AG09319 (cell line): ENCODE measurements at regions not wholly inside any gene's neighbourhood (a gene's known extent, or its start where the extent isn't known, plus 50 kb on each side); places are given as distances from the start of the nearest gene placed in this dataset.

ENCODE experiments used
- DNase-seq: peaks from one replicate; pipeline ENCODE4 v3.0.0-alpha.2; 2010; ENCODE audit warnings: low read depth; ENCODE audit errors: extremely low read depth
- TF ChIP-seq, protein P1 (sequence below): IDR thresholded peaks from 2 replicates; pipeline ENCODE4 v1.5.1; 2011; ENCODE audit warnings: low read depth, mild to moderate bottlenecking, inconsistent platforms, low read length, moderate library complexity

DNA sequence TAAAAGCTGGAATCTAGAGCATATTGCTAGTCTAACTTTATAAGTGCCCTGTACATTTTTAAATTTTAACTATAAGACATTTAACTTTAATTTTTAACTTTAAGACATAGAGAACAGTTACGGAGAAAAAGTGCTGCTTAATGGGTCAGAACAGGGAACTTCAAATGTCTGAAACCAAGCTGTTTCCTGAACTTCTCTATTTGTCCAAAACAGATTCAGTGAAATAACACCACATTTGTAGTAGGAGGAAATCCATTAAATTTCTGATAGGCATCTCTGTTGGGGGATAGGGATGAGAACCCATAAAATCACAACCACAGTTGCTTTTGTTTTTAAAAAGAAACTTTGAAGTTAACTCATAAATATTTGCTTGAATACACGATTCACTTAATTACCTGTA, 170.8 kb upstream of the ANK3 start:
- TF ChIP-seq, protein P1, sequence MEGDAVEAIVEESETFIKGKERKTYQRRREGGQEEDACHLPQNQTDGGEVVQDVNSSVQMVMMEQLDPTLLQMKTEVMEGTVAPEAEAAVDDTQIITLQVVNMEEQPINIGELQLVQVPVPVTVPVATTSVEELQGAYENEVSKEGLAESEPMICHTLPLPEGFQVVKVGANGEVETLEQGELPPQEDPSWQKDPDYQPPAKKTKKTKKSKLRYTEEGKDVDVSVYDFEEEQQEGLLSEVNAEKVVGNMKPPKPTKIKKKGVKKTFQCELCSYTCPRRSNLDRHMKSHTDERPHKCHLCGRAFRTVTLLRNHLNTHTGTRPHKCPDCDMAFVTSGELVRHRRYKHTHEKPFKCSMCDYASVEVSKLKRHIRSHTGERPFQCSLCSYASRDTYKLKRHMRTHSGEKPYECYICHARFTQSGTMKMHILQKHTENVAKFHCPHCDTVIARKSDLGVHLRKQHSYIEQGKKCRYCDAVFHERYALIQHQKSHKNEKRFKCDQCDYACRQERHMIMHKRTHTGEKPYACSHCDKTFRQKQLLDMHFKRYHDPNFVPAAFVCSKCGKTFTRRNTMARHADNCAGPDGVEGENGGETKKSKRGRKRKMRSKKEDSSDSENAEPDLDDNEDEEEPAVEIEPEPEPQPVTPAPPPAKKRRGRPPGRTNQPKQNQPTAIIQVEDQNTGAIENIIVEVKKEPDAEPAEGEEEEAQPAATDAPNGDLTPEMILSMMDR = no peak
- no peak for DNase-seq

DNA sequence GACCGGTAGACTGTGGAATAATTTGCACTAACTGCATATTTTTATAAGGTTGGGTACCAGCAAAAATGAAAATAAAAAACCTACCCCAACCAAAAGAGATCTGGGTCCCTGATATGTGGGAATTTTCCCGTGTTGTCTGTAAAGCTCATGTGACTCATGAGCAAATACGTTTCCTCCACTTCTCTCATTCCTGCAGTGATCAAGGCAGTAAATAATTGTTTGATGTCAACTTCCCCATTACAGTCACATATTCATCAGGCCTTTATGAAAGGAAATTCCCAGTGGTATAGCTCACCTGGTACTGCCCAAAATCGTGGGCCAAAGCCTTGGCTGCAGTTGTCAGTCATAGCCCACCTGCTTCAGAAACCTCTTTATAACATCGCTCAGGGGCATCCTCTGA, 166.0 kb upstream of the ANK3 start:
- TF ChIP-seq, protein P1 = no peak

GRCh38 chr10:60549686-60550085, 160.0 kb upstream of the ANK3 start:
- DNase-seq = no peak
- TF ChIP-seq, protein P1 = peak; percentile 9

More for the DNA sequence above, 166.0 kb upstream of the ANK3 start:
- DNase-seq = no peak

DNA sequence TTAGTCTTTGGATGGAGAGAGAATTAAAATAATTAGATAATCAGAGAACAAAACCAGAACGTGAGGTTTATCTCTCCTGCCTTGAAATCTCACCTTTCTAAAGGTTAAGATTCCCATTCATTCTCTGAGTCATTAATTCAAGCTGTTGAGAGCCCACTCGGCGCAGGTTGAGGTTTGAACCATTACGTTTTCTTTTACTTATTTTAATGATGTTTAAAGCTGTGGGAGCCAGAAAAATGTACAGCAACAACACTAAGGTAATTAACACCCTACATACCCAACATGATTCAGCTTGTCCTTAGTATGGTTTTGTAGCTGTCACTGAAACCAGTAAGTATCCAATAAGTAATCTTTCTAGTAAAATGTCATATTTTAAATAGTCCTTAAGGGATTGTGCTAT, 153.0 kb upstream of the ANK3 start:
- no peak for DNase-seq
- TF ChIP-seq, protein P1 = no peak

GRCh38 chr10:60541451-60541850, 151.8 kb upstream of the ANK3 start:
- TF ChIP-seq, protein P1 = no peak
- no peak for DNase-seq

DNA sequence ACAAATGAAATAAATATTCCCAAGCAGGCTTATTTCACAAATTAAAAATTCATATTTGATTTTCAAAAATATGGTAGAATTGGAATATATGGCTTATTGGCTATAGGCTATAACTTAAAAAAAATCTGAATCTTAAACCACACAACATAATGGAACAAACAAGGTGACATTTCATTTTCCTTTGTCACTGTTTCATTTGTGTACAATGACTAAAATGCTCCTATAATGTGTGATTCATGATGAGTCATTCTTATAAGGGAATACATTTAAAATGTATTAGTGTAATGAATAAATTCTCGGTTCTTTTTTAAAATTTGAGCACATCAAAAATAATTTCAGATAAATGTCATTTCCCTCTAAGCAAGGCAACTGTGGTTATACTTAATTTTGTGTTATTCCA, 148.0 kb upstream of the ANK3 start:
- no peak for DNase-seq
- TF ChIP-seq, protein P1 = no peak

GRCh38 chr10:60536529-60537114, 146.9 kb upstream of the ANK3 start:
- DNase-seq = no peak
- TF ChIP-seq, protein P1 = no peak
